SK-N-SH treated with all-trans-retinoic acid at 6 μM for 48 hours (cell line): ENCODE measurements at regions not wholly inside any gene's neighbourhood (a gene's known extent, or its start where the extent isn't known, plus 50 kb on each side); places are given as distances from the start of the nearest gene placed in this dataset.

Experiments used
- ATAC-seq: fragments of 200-7000 bp; cut with Tn5 transposase; 3 replicates; pipeline ENCODE4 v1.9.1; 2020; ENCODE audit warnings: mild to moderate bottlenecking, moderate library complexity
- ARNTL ChIP-seq: fragments of 450-650 bp; formaldehyde crosslinking; IDR thresholded peaks from 2 replicates; pipeline ENCODE4 v1.5.0; 2020; ENCODE audit warnings: low read depth, mild to moderate bottlenecking, moderate library complexity, borderline replicate concordance
- CREB5 ChIP-seq: fragments of 250-450 bp; sonication (Bioruptor Pico); IDR thresholded peaks from 2 replicates; pipeline ENCODE4 v1.5.1; 2020; ENCODE audit warnings: low read depth, mild to moderate bottlenecking, moderate library complexity
- CSRNP3 ChIP-seq: fragments of 250-450 bp; sonication (Bioruptor Pico); IDR thresholded peaks from 2 replicates; pipeline ENCODE4 v1.5.1; 2021; ENCODE audit warnings: mild to moderate bottlenecking, moderate library complexity
- GLIS3 ChIP-seq: fragments of 250-450 bp; sonication (Bioruptor Pico); IDR thresholded peaks from 2 replicates; pipeline ENCODE4 v1.5.0; 2020; ENCODE audit warnings: mild to moderate bottlenecking, moderate library complexity
- ISL1 ChIP-seq: fragments of 250-450 bp; sonication (Bioruptor Pico); IDR thresholded peaks from 2 replicates; pipeline ENCODE4 v2.1.2; 2022; ENCODE audit warnings: mild to moderate bottlenecking, moderate library complexity
- POU6F1 ChIP-seq: fragments of 250-450 bp; sonication (Bioruptor Pico); IDR thresholded peaks from 2 replicates; pipeline ENCODE4 v1.8.0; 2021; ENCODE audit warnings: low read depth, mild to moderate bottlenecking, moderate library complexity, borderline replicate concordance
- PPARA ChIP-seq: fragments of 250-450 bp; sonication (Bioruptor Pico); IDR thresholded peaks from 2 replicates; pipeline ENCODE4 v1.5.0; 2020; ENCODE audit warnings: mild to moderate bottlenecking, borderline replicate concordance
- RARB ChIP-seq: fragments of 250-450 bp; sonication (Bioruptor Pico); IDR thresholded peaks from 2 replicates; pipeline ENCODE4 v1.8.0; 2021; ENCODE audit warnings: mild to moderate bottlenecking, moderate library complexity
- SNAI2 ChIP-seq: fragments of 250-450 bp; sonication (Bioruptor Pico); IDR thresholded peaks from 2 replicates; pipeline ENCODE4 v1.5.0; 2020; ENCODE audit warnings: mild to moderate bottlenecking, moderate library complexity
- TCF4 ChIP-seq: fragments of 250-450 bp; sonication (Bioruptor Pico); IDR thresholded peaks from 2 replicates; pipeline ENCODE4 v1.8.0; 2021; ENCODE audit warnings: mild to moderate bottlenecking, moderate library complexity, borderline replicate concordance
- TOX ChIP-seq: fragments of 250-450 bp; sonication (Bioruptor Pico); IDR thresholded peaks from 2 replicates; pipeline ENCODE4 v1.8.0; 2021; ENCODE audit warnings: mild to moderate bottlenecking, moderate library complexity, borderline replicate concordance
- ZC3H10 ChIP-seq: fragments of 250-450 bp; sonication (Bioruptor Pico); IDR thresholded peaks from 2 replicates; pipeline ENCODE4 v1.5.1; 2021; ENCODE audit warnings: mild to moderate bottlenecking, moderate library complexity
- ZFP30 ChIP-seq: fragments of 450-650 bp; formaldehyde crosslinking; IDR thresholded peaks from 2 replicates; pipeline ENCODE4 v1.5.0; 2022; ENCODE audit warnings: mild to moderate bottlenecking, moderate library complexity
- ZNF565 ChIP-seq: fragments of 450-650 bp; formaldehyde crosslinking; conservative IDR thresholded peaks from 2 replicates; pipeline ENCODE4 v1.5.0; 2020; ENCODE audit warnings: low read depth, mild to moderate bottlenecking, moderate library complexity
- ZNF8 ChIP-seq: fragments of 450-650 bp; formaldehyde crosslinking; IDR thresholded peaks from 2 replicates; pipeline ENCODE4 v1.5.0; 2020; ENCODE audit warnings: mild to moderate bottlenecking, moderate library complexity
- TF ChIP-seq, protein P1 (sequence below): fragments of 250-450 bp; sonication (Bioruptor Pico); IDR thresholded peaks from 2 replicates; pipeline ENCODE4 v1.5.0; 2020; ENCODE audit warnings: mild to moderate bottlenecking, moderate library complexity
- TF ChIP-seq, protein P2 (sequence below): fragments of 250-450 bp; sonication (Bioruptor Pico); IDR thresholded peaks from 2 replicates; pipeline ENCODE4 v1.8.0; 2020; ENCODE audit warnings: mild to moderate bottlenecking, moderate library complexity, borderline replicate concordance

DNA sequence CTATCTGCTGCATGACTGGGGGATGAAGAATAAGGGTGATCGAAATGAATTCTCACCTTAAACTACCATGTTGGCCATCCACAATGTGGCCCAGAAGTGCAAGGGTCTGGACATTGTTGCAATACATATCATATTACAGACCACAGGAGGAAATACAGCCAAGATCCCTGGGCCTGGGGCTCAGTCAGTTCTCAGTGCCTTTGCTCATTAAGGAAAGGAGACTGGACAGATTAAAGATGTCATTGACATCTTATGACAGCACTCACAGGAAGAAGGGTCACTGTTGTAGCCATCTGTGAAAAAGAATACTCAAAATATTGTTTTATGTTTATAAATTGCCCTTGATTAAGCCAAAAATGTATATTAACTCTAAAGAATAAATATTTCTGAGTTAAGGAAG, 1345.2 kb downstream of the FSTL5 start:
- ATAC-seq = no peak
- no peak for TF ChIP-seq CSRNP3
- no peak for TF ChIP-seq ISL1 (CRISPR knock-in tag)
- no peak for TF ChIP-seq ZFP30 (CRISPR knock-in tag)
- TF ChIP-seq POU6F1 = no peak
- no peak for TF ChIP-seq SNAI2 (CRISPR knock-in tag)

- no peak for ATAC-seq
- no peak for TF ChIP-seq PPARA (CRISPR knock-in tag)
- TF ChIP-seq GLIS3 (CRISPR knock-in tag) = no peak
- no peak for TF ChIP-seq CSRNP3
- TF ChIP-seq, protein P1, sequence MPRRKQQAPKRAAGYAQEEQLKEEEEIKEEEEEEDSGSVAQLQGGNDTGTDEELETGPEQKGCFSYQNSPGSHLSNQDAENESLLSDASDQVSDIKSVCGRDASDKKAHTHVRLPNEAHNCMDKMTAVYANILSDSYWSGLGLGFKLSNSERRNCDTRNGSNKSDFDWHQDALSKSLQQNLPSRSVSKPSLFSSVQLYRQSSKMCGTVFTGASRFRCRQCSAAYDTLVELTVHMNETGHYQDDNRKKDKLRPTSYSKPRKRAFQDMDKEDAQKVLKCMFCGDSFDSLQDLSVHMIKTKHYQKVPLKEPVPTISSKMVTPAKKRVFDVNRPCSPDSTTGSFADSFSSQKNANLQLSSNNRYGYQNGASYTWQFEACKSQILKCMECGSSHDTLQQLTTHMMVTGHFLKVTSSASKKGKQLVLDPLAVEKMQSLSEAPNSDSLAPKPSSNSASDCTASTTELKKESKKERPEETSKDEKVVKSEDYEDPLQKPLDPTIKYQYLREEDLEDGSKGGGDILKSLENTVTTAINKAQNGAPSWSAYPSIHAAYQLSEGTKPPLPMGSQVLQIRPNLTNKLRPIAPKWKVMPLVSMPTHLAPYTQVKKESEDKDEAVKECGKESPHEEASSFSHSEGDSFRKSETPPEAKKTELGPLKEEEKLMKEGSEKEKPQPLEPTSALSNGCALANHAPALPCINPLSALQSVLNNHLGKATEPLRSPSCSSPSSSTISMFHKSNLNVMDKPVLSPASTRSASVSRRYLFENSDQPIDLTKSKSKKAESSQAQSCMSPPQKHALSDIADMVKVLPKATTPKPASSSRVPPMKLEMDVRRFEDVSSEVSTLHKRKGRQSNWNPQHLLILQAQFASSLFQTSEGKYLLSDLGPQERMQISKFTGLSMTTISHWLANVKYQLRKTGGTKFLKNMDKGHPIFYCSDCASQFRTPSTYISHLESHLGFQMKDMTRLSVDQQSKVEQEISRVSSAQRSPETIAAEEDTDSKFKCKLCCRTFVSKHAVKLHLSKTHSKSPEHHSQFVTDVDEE (CRISPR knock-in tag) = no peak
- TF ChIP-seq ZFP30 (CRISPR knock-in tag) = no peak
- TF ChIP-seq SNAI2 (CRISPR knock-in tag) = no peak
- TF ChIP-seq ISL1 (CRISPR knock-in tag) = no peak
- no peak for TF ChIP-seq ZNF565 (CRISPR knock-in tag)
- no peak for TF ChIP-seq ZC3H10 (CRISPR knock-in tag)
- TF ChIP-seq ZNF8 (CRISPR knock-in tag) = no peak
- no peak for TF ChIP-seq TOX
- TF ChIP-seq, protein P2, sequence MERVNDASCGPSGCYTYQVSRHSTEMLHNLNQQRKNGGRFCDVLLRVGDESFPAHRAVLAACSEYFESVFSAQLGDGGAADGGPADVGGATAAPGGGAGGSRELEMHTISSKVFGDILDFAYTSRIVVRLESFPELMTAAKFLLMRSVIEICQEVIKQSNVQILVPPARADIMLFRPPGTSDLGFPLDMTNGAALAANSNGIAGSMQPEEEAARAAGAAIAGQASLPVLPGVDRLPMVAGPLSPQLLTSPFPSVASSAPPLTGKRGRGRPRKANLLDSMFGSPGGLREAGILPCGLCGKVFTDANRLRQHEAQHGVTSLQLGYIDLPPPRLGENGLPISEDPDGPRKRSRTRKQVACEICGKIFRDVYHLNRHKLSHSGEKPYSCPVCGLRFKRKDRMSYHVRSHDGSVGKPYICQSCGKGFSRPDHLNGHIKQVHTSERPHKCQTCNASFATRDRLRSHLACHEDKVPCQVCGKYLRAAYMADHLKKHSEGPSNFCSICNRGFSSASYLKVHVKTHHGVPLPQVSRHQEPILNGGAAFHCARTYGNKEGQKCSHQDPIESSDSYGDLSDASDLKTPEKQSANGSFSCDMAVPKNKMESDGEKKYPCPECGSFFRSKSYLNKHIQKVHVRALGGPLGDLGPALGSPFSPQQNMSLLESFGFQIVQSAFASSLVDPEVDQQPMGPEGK (CRISPR knock-in tag) = no peak
- no peak for TF ChIP-seq ARNTL (CRISPR knock-in tag)
- no peak for TF ChIP-seq RARB (CRISPR knock-in tag)
- TF ChIP-seq TCF4 (CRISPR knock-in tag) = no peak
- no peak for TF ChIP-seq CREB5
Measured at GRCh38 chr4:160819791-160820190, 1344.0 kb downstream of the FSTL5 start.

GRCh38 chr4:160824481-160824880, 1339.3 kb downstream of the FSTL5 start:
- TF ChIP-seq ISL1 (CRISPR knock-in tag) = no peak
- ATAC-seq = no peak
